SK-N-MC (cell line): ENCODE measurements at regions not wholly inside any gene's neighbourhood (a gene's known extent, or its start where the extent isn't known, plus 50 kb on each side); places are given as distances from the start of the nearest gene placed in this dataset.

Experiments used
- EZH2 ChIP-seq: fragments of 200-600 bp; sonication (generic); IDR thresholded peaks from one replicate; pipeline ENCODE4 v1.6.1; 2017; ENCODE audit warnings: antibody characterized with exemption
- FOXP2 ChIP-seq: optimal IDR thresholded peaks from 2 replicates; pipeline ENCODE3; 2011; ENCODE audit warnings: mild to moderate bottlenecking, moderate library complexity; ENCODE audit not compliant: insufficient read depth; ENCODE audit errors: extremely low read length, control extremely low read depth
- POLR2AphosphoS5 ChIP-seq: IDR thresholded peaks from 2 replicates; pipeline ENCODE4 v1.6.1; 2012; ENCODE audit warnings: mild to moderate bottlenecking, low read depth, low read length, borderline replicate concordance

- TF ChIP-seq EZH2 (no peak), POLR2AphosphoS5 (no peak), FOXP2 (no peak)
These were observed 593.9 kb upstream of the NETO1 start for GRCh38 chr18:73461780-73462059.
